Stimulated activated naive CD8-positive, alpha-beta T cell treated with anti-CD3 and anti-CD28 coated beads, Interleukin-15, amount 100 ng/mL, for 72 hours (primary cell): ENCODE measurements at regions not wholly inside any gene's neighbourhood (a gene's known extent, or its start where the extent isn't known, plus 50 kb on each side); places are given as distances from the start of the nearest gene placed in this dataset.
"Not testable (repeated sequence)": the region's sequence is repeated elsewhere in the genome, so short reads cannot be mapped to it uniquely, and the experiment has no call there.

ENCODE experiments used
- ATAC-seq: fragments of 150-1000 bp; cut with Tn5 transposase; 2 replicates; pipeline ENCODE4 v1.10.0; 2021; ENCODE audit warnings: mild to moderate bottlenecking, moderate library complexity
- DNase-seq, 2 donors: peaks; one replicate each; pipeline ENCODE4 v3.0.0; 2021 to 2022
- H3K27ac Mint-ChIP-seq, 2 donors: one replicate each; pipeline ENCODE4 v1.8.0; 2022; ENCODE audit warnings: mild to moderate bottlenecking in 2 of 2, mixed read lengths in 2 of 2, moderate library complexity in 2 of 2
- H3K27me3 Mint-ChIP-seq: one replicate; pipeline ENCODE4 v1.8.0; 2022; ENCODE audit warnings: mixed read lengths
- H3K4me1 Mint-ChIP-seq: one replicate; pipeline ENCODE4 v1.8.0; 2022; ENCODE audit warnings: mild to moderate bottlenecking, mixed read lengths
- H3K4me3 Mint-ChIP-seq, 2 donors: one replicate each; pipeline ENCODE4 v1.8.0; 2022; ENCODE audit warnings: mild to moderate bottlenecking in 2 of 2, mixed read lengths in 2 of 2, moderate library complexity in 1 of 2
- H3K9me3 Mint-ChIP-seq, 2 donors: one replicate each; pipeline ENCODE4 v1.8.0; 2022; ENCODE audit warnings: mixed read lengths in 2 of 2

DNA sequence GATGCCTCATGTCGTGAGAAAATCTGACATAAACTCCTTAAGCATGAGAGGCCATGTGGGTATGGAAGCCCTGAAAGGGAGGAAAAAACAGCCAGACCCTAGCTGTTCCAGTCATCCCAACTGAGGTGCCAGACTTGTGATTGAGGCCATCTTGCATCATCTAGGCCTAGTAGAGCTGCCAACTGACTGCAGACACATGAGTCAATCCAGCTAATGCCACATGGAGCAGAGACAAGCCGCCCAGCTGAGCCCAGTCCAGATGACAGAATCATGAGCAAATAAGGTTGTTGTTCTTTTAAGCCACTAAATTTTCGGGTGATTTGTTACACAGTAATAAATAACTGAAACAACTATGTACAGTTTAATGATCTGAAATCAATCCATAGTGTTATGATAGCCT lies 680.9 kb downstream of the MAFB start:
- H3K4me3 Mint-ChIP-seq = no peak overlapping the region
- H3K27me3 Mint-ChIP-seq = no peaks in the 10 kb centered on the region
- no peaks in the 10 kb centered on the region for H3K4me1 Mint-ChIP-seq
- no peak for DNase-seq
- H3K9me3 Mint-ChIP-seq = peaks cover 0 to 7% of the 10 kb centered on the region in 2 donors
- no peak for ATAC-seq
- peak overlapping the region in 1 of 2 donors; percentile 31 for H3K27ac Mint-ChIP-seq

DNA sequence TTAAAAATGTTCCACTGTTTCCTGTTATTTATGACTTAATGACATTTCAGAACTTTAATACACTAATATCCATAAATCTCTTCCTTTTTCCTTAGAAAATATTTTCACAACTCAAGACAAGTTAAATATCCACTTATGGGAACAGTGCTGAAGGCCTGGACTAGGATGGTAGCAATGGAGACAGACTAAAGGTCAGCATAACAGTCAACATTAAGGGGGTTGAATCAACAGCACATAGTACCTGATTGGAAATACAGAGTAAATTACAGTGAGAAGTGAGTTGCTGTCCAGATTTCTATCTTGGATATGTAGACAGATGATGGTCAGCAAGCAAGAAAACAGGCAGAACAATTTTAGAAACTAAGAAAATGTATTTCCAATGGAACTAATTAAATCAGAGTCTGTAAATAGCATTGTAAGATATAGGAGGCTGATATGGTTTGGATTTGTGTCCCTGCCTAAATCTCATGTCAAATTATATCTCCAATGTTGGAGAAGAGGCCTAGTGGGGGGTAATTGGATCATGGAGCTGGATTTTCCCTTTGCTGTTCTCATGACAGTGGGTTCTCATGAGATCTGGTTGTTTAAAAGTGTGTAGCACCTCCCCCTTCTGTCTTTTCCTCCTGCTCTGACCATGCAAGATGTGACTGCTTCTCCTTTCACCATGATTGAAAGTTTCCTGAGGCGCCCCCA lies 682.7 kb downstream of the MAFB start:
- H3K27ac Mint-ChIP-seq = no peak overlapping the region
- no peak for DNase-seq
- H3K9me3 Mint-ChIP-seq = peaks cover 0 to 2% of the 10 kb centered on the region in 2 donors
- no peak for ATAC-seq
- H3K4me1 Mint-ChIP-seq = no peaks in the 10 kb centered on the region
- H3K27me3 Mint-ChIP-seq = no peaks in the 10 kb centered on the region
- H3K4me3 Mint-ChIP-seq = no peak overlapping the region

DNA sequence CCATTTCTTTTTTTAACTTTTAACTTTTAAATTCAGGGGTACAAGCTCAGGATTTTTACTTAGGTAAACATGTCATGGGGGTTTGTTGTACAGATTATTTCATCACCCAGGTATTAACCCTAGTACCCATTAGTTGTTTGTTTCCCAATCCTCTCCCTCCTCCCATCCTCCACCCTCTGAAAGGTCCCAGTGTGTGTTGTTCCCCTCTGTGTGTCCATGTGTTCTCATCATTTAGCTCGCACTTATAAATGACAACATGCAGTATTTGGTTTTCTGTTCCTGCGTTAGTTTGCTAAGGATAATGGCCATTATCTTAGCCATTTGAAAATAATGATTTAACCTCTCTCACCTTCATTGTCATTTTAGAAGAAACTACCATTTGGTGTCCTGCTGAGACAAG lies 684.9 kb downstream of the MAFB start:
- not testable (repeated sequence) for H3K27me3 Mint-ChIP-seq, H3K27ac Mint-ChIP-seq, ATAC-seq, H3K4me1 Mint-ChIP-seq, H3K9me3 Mint-ChIP-seq, H3K4me3 Mint-ChIP-seq, DNase-seq

DNA sequence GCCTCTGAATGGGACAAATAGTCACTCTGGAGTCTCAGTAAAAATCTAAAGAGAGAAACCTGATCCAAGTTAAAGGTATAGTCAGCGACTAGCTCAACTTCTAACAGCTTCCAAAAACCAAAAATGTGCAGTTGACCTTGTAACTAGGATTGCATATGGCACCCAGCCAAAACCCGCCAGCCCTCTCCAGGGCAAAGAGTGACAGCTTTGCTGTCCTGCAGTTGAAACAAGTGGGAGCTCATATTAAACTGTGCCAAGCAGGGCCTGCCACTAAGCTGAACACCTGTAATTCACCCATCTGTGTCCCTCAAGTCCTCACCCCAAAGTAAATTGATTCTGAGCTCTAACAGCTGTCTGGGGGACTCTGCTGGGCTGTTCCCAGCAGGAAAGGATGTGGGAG lies 695.3 kb downstream of the MAFB start:
- no peak for ATAC-seq

DNA sequence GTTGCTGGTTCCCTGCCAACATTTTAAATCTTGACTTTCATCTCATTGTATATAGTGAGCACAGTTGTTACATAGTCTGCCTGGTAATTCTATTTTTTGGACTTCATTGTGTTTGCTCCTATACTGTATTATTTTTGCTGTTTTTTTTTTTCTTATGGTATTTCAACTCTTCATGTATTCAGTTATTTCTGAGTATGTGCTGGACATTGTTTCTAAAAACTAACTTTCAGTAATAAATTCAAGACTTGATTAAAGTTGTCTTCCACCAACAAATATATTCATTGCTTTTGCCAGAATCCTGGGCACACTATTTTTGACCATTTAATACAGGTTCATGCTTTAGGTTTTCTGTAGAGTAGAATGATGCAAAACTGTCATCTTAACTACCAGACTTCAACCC lies 698.3 kb downstream of the MAFB start:
- Mint-ChIP-seq H3K27ac (no peak overlapping the region), H3K4me3 (no peak overlapping the region), H3K4me1 (no peaks in the 10 kb centered on the region), H3K9me3 (no peaks in the 10 kb centered on the region), H3K27me3 (no peaks in the 10 kb centered on the region)
- DNase-seq (no peak), ATAC-seq (no peak)

More for the DNA sequence above, 695.3 kb downstream of the MAFB start:
- Mint-ChIP-seq H3K4me3 (no peak overlapping the region), H3K9me3 (peaks cover 0 to 7% of the 10 kb centered on the region in 2 donors), H3K27ac (no peak overlapping the region), H3K4me1 (no peaks in the 10 kb centered on the region), H3K27me3 (no peaks in the 10 kb centered on the region)
- no peak for DNase-seq

DNA sequence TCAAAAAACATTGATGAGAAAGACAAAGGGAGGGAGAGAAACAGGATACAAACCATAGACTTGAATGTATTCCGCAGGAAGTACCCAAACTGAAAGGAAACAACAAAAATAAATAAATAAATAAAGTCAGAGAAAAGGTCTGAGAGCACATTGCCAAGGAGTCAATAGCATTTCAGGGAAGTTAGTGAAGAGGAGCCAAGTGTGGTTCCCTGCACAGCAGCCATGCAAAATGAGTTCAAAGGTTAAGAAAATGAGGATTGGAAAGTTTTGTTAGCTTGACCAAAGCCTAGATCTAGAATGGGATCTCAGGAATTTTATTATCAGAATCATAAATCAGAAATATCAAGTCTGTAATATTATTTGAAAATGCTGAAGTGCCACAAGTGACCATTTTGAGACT lies 700.0 kb downstream of the MAFB start:
- Mint-ChIP-seq H3K4me3 (no peak overlapping the region), H3K27me3 (no peaks in the 10 kb centered on the region), H3K4me1 (no peaks in the 10 kb centered on the region), H3K27ac (no peak overlapping the region), H3K9me3 (no peaks in the 10 kb centered on the region)
- DNase-seq = no peak
- ATAC-seq = no peak

DNA sequence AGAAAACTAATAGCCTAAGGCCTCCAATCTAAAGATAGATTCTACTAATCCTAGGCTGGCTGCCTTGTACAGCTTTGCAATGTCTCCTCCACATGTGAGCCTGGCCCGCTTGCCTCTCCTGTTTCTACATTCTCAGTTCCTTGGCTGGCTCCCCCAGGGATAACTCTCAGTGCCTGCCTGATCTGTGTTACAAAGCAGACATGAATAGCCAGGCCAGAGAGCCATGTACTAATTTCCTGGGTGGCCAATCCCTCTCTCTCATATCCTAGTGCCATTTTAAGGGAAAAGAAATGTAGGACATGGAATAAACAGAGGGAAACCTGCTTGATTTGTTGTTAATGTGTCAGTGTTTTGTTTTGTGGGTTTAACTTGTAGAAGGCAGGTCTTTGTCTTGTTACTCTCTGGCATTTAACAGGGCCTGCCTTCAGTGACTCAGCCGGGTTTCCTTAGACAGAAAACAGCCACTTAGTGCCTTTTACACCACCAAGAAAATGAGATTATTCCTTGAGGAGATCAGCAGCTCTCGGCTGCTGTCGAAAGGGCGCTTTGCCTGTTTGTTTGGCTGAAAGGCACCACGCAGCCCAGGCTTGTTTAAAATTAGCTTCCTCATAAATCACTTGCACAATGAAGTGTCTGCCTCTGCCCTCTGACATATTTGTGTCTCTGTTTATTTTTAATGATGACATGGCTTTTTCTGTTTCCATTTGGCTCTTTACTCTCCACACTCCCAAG lies 702.7 kb downstream of the MAFB start:
- H3K27ac Mint-ChIP-seq = no peak overlapping the region
- no peak overlapping the region for H3K4me3 Mint-ChIP-seq
- H3K27me3 Mint-ChIP-seq = no peaks in the 10 kb centered on the region
- no peaks in the 10 kb centered on the region for H3K9me3 Mint-ChIP-seq
- no peak for ATAC-seq
- no peak for DNase-seq
- no peaks in the 10 kb centered on the region for H3K4me1 Mint-ChIP-seq

DNA sequence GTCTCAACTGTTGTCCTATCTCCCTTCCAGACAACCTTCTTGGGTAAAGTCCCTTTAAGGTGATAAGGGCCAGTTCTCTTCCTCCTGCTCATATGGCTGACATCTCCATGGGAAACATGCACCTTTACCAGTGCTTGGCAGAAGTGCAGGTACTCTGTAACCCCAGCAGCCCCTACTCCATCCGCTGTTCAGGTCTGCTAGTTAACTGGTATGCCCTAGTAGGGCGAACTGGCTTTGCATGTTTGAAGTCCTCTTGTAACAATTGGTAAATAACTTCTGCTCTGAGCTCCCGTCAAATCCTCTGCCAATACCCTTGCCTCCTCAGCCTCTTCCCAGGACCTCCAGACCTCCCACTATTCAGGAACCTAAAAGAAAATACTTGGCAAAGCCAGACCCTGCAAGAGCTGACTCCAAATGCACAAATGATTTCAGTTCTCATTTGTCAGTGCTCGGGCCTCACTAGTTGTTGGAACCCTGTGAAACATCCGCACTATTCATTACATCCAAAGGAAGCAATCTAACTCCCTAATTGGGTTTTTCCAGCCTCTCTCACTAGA lies 703.7 kb downstream of the MAFB start:
- DNase-seq (no peak), ATAC-seq (no peak)
- Mint-ChIP-seq H3K4me3 (no peak overlapping the region), H3K9me3 (no peaks in the 10 kb centered on the region), H3K27me3 (no peaks in the 10 kb centered on the region), H3K4me1 (no peaks in the 10 kb centered on the region), H3K27ac (peak overlapping the region in 1 of 2 donors; percentile 1)

DNA sequence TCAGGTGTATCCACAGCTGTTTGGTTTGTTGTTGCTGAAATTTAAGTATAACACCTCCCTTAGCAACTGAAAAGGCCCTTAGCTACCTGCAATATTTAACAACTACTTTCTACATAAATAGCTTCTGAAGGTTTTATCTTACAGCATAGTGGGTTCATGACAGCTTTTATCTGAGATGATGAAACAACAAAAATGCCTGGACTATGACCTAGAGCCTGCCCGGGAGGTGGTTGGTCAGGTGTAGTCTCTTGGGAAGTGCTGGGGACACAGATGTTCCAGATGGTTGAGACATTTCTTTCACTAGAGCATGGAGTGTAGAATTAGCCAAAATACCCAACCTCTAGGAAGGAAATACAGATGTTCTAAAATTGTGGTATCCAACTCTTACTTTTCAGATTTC lies 705.4 kb downstream of the MAFB start:
- no peak for DNase-seq
- Mint-ChIP-seq H3K27ac (no peak overlapping the region), H3K9me3 (no peaks in the 10 kb centered on the region), H3K27me3 (no peaks in the 10 kb centered on the region), H3K4me1 (no peaks in the 10 kb centered on the region), H3K4me3 (no peak overlapping the region)
- ATAC-seq = no peak

DNA sequence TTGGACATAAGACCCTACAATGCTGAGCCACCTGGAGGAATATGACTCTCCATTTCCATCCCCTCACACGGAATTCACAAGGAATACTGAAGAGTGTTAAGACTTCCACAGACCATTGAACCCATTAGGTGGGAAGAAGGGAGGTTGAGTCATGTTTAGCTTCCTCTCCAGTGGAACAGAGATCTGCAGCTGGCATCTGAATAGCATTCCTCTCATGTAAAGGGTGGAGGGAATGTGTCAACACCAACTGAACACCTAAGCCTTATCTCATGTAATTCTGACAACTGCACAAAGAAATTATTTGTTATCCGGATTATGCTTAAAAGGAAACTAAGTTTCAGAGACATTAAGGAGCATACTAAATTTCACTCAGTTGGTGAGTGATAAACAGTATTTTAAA lies 705.9 kb downstream of the MAFB start:
- Mint-ChIP-seq H3K4me3 (no peak overlapping the region), H3K9me3 (no peaks in the 10 kb centered on the region), H3K27ac (no peak overlapping the region), H3K27me3 (no peaks in the 10 kb centered on the region), H3K4me1 (no peaks in the 10 kb centered on the region)
- ATAC-seq (no peak), DNase-seq (no peak)

DNA sequence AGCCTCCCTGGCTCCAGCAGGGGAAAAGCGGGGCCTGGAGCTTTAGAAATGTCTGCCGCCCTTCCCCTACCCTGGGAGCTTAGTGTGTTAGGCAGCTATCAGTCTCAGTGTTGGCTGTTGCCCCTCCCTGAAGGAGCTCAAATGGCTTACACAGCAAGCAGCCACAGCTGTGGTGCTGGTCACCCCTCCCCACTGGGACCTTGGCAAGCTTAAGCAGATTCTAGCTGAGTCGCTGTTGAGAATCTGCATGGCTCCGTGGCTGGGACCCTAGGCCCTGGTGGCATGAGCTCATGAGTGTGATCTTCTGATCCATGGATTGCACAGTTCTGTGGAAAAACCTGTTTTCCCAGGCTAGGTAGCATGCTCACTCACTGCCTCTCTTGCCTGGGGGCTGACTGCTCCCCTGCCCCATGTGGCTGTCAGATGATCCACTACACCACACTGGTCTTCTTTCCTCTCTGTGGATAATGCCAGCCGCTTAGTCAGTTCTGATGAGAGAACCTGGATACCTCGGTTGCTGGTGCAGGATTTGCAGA lies 714.0 kb downstream of the MAFB start:
- Mint-ChIP-seq H3K4me3 (no peak overlapping the region), H3K27me3 (no peaks in the 10 kb centered on the region), H3K4me1 (no peaks in the 10 kb centered on the region), H3K9me3 (peaks cover 4 to 19% of the 10 kb centered on the region in 2 donors), H3K27ac (no peak overlapping the region)
- DNase-seq (no peak), ATAC-seq (no peak)

DNA sequence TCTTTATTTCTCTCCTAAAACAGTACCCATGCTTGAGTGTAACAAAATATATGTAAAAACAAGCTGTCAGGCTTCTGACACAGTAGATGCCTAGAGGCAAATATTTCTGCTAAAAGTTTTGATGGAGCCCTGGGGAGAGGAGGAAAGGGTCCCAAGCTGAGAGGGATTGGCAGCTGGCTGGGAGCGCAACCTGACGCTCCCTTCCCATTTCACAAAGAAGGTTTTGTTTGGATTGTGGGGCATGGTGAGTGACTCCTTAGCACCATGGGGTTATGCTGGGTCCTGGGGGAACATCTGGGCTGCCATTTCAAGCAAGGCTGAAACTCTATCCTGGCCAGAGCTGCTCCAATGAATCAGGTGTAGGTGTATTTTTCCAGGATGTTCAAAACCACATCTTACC lies 720.5 kb downstream of the MAFB start:
- Mint-ChIP-seq H3K4me1 (no peaks in the 10 kb centered on the region), H3K4me3 (no peak overlapping the region), H3K27ac (no peak overlapping the region), H3K9me3 (peaks cover 4 to 34% of the 10 kb centered on the region in 2 donors), H3K27me3 (no peaks in the 10 kb centered on the region)
- DNase-seq = no peak
- no peak for ATAC-seq

DNA sequence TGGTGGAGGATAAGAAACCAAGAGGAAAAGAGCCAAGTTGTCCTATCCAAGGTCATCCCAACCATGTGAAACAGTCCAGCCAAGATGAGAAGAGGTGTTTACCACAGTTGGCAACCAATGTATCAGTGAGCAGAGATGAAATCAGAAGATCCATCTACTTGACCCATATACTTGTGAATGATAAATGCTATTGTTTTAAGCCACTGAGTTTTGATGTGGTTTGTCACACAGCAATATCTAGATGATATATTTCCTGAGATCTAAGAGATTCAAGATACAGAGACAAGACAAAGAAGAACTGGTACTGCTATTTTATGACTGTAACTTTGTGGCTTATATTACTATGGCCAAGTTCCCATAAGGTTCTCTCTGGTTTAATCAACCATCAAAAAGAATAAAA lies 721.2 kb downstream of the MAFB start:
- ATAC-seq = no peak
- no peak overlapping the region for H3K27ac Mint-ChIP-seq

DNA sequence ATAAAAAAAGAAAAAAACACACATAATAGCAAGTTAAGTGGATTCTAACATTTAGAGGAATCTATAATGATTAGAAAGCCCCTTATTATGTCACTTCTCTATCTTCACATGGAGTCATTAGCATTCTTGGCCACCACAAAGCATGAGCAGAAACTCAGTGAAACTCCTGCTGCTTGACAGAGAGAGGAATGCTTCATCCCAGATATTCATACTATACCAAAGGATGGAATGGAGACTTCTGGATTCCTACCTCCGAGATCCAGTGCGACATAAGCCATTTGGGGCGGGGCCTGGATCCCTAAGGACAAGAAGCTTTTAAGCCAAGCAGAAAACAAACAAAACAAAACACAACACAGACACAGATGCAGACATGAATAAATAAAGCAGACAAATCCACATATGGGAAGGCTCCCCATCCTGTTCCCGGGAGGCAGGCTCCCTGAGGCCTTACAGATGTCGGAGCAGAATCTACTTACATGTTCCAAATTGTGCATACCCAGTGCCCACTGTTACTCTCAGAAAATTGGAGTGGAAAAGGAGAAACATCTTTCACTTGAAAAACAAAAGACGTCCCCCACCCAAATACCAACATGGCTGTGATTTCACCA lies 727.3 kb downstream of the MAFB start:
- H3K9me3 Mint-ChIP-seq = no peaks in the 10 kb centered on the region
- DNase-seq = no peak
- no peak overlapping the region for H3K27ac Mint-ChIP-seq
- H3K4me1 Mint-ChIP-seq = no peaks in the 10 kb centered on the region
- no peak for ATAC-seq
- no peaks in the 10 kb centered on the region for H3K27me3 Mint-ChIP-seq
- no peak overlapping the region for H3K4me3 Mint-ChIP-seq

More for the DNA sequence above, 721.2 kb downstream of the MAFB start:
- no peak for DNase-seq
- Mint-ChIP-seq H3K27me3 (no peaks in the 10 kb centered on the region), H3K9me3 (peaks cover 2 to 29% of the 10 kb centered on the region in 2 donors), H3K4me3 (no peak overlapping the region), H3K4me1 (no peaks in the 10 kb centered on the region)

DNA sequence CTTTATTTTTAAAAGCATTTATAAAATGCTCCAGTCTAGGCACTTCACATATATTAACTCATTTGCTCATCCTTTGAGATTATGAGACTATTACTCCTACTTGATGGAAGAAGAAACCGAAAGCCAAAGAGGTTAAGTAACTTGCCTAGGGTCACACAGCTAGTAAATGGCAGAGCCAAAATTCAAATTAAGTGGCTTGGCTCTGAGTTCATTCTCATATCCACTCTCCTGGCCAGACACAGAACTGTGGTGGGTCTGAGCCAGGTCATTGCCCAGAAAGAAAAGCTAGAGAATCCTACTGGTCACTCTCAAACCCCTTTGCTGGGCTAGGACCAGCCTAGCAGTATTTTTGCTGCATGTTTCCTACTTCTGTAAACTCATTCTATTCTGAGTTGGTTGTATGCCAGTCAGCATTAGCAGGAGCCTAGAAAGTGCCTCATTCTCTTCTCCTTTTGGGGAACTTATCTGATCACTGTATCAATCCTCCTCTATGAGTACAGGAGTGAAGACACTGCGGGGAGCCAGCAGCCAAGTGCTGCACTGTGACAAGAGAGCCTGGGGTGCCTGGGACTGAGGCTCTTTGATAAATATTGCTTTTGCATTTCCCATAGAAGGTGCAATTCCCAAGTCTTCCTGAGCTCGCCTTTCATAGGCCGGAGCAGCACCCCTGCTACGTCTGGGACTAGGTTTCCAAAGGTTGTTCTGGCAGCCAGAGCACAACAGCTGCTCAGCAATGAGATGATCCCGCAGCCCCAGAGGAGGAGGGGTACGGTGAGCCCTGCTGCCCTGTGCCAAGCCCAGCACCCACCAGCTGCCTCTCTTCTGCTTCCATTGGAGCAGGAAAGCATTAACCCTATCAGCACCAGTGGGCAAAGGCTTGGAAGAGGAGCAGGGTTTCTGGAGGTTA lies 728.3 kb downstream of the MAFB start:
- ATAC-seq (no peak), DNase-seq (no peak)
- Mint-ChIP-seq H3K27me3 (no peaks in the 10 kb centered on the region), H3K4me1 (no peaks in the 10 kb centered on the region), H3K4me3 (no peak overlapping the region), H3K27ac (no peak overlapping the region), H3K9me3 (peaks cover 0 to 5% of the 10 kb centered on the region in 2 donors)
